K562 (cell line): ENCODE measurements at regions not wholly inside any gene's neighbourhood (a gene's known extent, or its start where the extent isn't known, plus 50 kb on each side); places are given as distances from the start of the nearest gene placed in this dataset.

Source experiments
- ATAC-seq: fragments of 200-7000 bp; cut with Tn5 transposase; 3 replicates; pipeline ENCODE4 v1.9.1; 2020; ENCODE audit warnings: moderate library complexity
- BruUV-seq: library from RNA; stranded (reverse); fragments of 400-500 nt; replicated peaks from 2 replicates; lab custom pipeline; 2021; lab: Mats Ljungman, UMichigan
- CTCF ChIA-PET: fragments of 300-600 bp; formaldehyde crosslinking; extraction: SDS; loops from one replicate; lab custom pipeline; 2021; ENCODE audit warnings: low intra/inter-chr PET ratio; lab: Yijun Ruan, JAX
- POLR2A ChIA-PET: fragments of 300-600, 350-650 bp; sonication (Branson Sonifier 250); formaldehyde crosslinking; extraction: SDS; loops from one replicate; lab custom pipeline; 2021; ENCODE audit warnings: antibody characterized with exemption, inconsistent platforms; lab: Yijun Ruan, JAX
- DNase-seq, 4 experiments: peaks; one replicate each; pipeline versions ENCODE4 v3.0.0 to v3.0.0-alpha.2; 2011 to 2018; ENCODE audit warnings: low spot score in 3 of 4, mixed read lengths in 3 of 4; ENCODE audit errors: extremely low read depth in 1 of 4
- FAIRE-seq: peaks from 2 replicates; lab custom pipeline; 2011; peaks lifted over from hg19 to GRCh38; lab: Jason Lieb, UNC
- H2AFZ ChIP-seq: 2 replicates; pipeline ENCODE4 v1.6.0; 2011; ENCODE audit warnings: low read depth, low read length, control low read depth, inconsistent platforms
- H3K27ac ChIP-seq: fragments of 200-600 bp; 3 replicates; pipeline ENCODE4 v1.8.0; 2011; ENCODE audit warnings: low read depth, mild to moderate bottlenecking, control low read depth, inconsistent platforms, low read length, moderate library complexity, mixed read lengths; ENCODE audit errors: extremely low read depth
- H3K27me3 ChIP-seq, 2 experiments: fragments of 300-600 bp in 1 of 2; 2 replicates in 1 of 2; 3 replicates in 1 of 2; pipeline versions ENCODE4 v1.6.0 to v1.8.0; 2011; ENCODE audit warnings: inconsistent platforms in 2 of 2, low read length in 2 of 2, mild to moderate bottlenecking in 1 of 2, mixed read lengths in 1 of 2, moderate library complexity in 1 of 2; ENCODE audit not compliant: control insufficient read depth in 2 of 2, insufficient read depth in 2 of 2
- H3K36me3 ChIP-seq: fragments of 300-600 bp; 3 replicates; pipeline ENCODE4 v1.8.0; 2011; ENCODE audit warnings: mild to moderate bottlenecking, low read length, inconsistent platforms; ENCODE audit not compliant: control insufficient read depth, insufficient read depth
- H3K4me1 ChIP-seq, 2 experiments: fragments of 200-600 bp in 1 of 2; replicated peaks in 1 of 2; 2 replicates in 1 of 2; 3 replicates in 1 of 2; pipeline versions ENCODE4 v1.5.1 to v1.8.0; 2011; ENCODE audit warnings: inconsistent platforms in 2 of 2, low read length in 2 of 2, mild to moderate bottlenecking in 1 of 2, mixed read lengths in 1 of 2, moderate library complexity in 1 of 2; ENCODE audit not compliant: control insufficient read depth in 2 of 2, insufficient read depth in 2 of 2
- H3K4me2 ChIP-seq: 2 replicates; pipeline ENCODE4 v1.6.1; 2011; ENCODE audit warnings: low read length, control low read depth, inconsistent platforms, mixed read lengths; ENCODE audit not compliant: insufficient read depth
- H3K4me3 ChIP-seq: fragments of 200-600 bp; sonication (generic), shearing (Covaris generic); 2 replicates; pipeline ENCODE4 v1.5.1; 2016; ENCODE audit warnings: control low read depth, inconsistent platforms
- H3K79me2 ChIP-seq: fragments of 200-600 bp; 3 replicates; pipeline ENCODE4 v1.8.0; 2011; ENCODE audit warnings: low read length, inconsistent platforms; ENCODE audit not compliant: control insufficient read depth, insufficient read depth
- H3K9ac ChIP-seq, 2 experiments: 2 replicates each; pipeline versions ENCODE4 v1.6.0 to v1.6.1; 2011; ENCODE audit warnings: low read depth in 2 of 2, low read length in 2 of 2, control low read depth in 1 of 2, inconsistent platforms in 1 of 2, mild to moderate bottlenecking in 1 of 2, mixed read lengths in 1 of 2; ENCODE audit not compliant: insufficient read depth in 1 of 2
- H3K9me1 ChIP-seq: one replicate; pipeline ENCODE4 v1.6.0; 2011; ENCODE audit warnings: inconsistent platforms, mild to moderate bottlenecking, low read length, moderate library complexity; ENCODE audit not compliant: control insufficient read depth, insufficient read depth
- H3K9me3 ChIP-seq: replicated peaks from 2 replicates; pipeline ENCODE4 v1.5.1; 2011; ENCODE audit warnings: low read depth, low read length, inconsistent platforms; ENCODE audit not compliant: control insufficient read depth, insufficient read depth
- H4K20me1 ChIP-seq: replicated peaks from 2 replicates; pipeline ENCODE4 v1.6.1; 2011; ENCODE audit warnings: low read length, inconsistent platforms, mixed read lengths; ENCODE audit not compliant: control insufficient read depth, insufficient read depth
- EWSR1 ChIP-seq: fragments of 450-650 bp; IDR thresholded peaks from 2 replicates; pipeline ENCODE4 v1.6.1; 2018; ENCODE audit warnings: borderline replicate concordance, mild to moderate bottlenecking, low read depth, moderate library complexity; ENCODE audit not compliant: partially characterized antibody
- FOSL1 ChIP-seq: fragments of 200-800 bp; sonication (Bioruptor generic); conservative IDR thresholded peaks from 2 replicates; pipeline ENCODE4 v1.6.1; 2016; ENCODE audit warnings: missing genetic modification characterization, missing compliant biosample characterization
- GTF2E2 ChIP-seq: fragments of 200-800 bp; sonication (Bioruptor generic); IDR thresholded peaks from 2 replicates; pipeline ENCODE4 v1.6.1; 2016; ENCODE audit warnings: missing genetic modification characterization, missing compliant biosample characterization
- MBD1 ChIP-seq: fragments of 250-450 bp; sonication (Bioruptor Pico); IDR thresholded peaks from 2 replicates; pipeline ENCODE4 v1.8.0; 2022; ENCODE audit warnings: inconsistent platforms
- RBM15 ChIP-seq: fragments of 200-400 bp; formaldehyde crosslinking; IDR thresholded peaks from 2 replicates; pipeline ENCODE4 v1.6.1; 2018; ENCODE audit warnings: mild to moderate bottlenecking, low read length, moderate library complexity; ENCODE audit not compliant: insufficient read depth
- SMAD4 ChIP-seq: fragments of 250-450 bp; sonication (Bioruptor Pico); conservative IDR thresholded peaks from 2 replicates; pipeline ENCODE4 v1.8.0; 2021; ENCODE audit warnings: inconsistent platforms, mild to moderate bottlenecking, moderate library complexity
- TCF3 ChIP-seq: sonication (generic); formaldehyde crosslinking; IDR thresholded peaks from 2 replicates; pipeline ENCODE4 v1.4.0; 2020; ENCODE audit warnings: mild to moderate bottlenecking, missing genetic modification reagents
- ZBTB8A ChIP-seq: fragments of 450-650 bp; IDR thresholded peaks from 2 replicates; pipeline ENCODE4 v1.6.1; 2018; ENCODE audit warnings: mild to moderate bottlenecking, moderate library complexity; ENCODE audit not compliant: partially characterized antibody
- WGBS: fragments of 100-300 bp; shearing (Covaris generic); methylation state at CpG from one replicate; pipeline ENCODE4 v1.1.6; 2016; ENCODE audit warnings: low coverage, mixed read lengths; ENCODE audit not compliant: insufficient coverage; ENCODE audit errors: missing lambda C conversion rate; 5-methylcytosine and 5-hydroxymethylcytosine counted together
- in situ Hi-C: fragments of 300-500 bp; cut with MboI; formaldehyde crosslinking; loops from 4 replicates; pipeline ENCODE4 v1.15.0; 2018; ENCODE audit warnings: inconsistent platforms, mixed read lengths
- intact Hi-C: fragments of 100-400 bp; cut with micrococcal nuclease; formaldehyde crosslinking; loops from 2 replicates; pipeline ENCODE4 v1.14.2; 2022

GRCh38 chr1:87513966-87514660 is 185.4 kb downstream of the LMO4 start:
- Histone ChIP-seq H3K4me2 (no peak overlapping the region), H3K4me1 (no peaks in the 10 kb centered on the region; a peak in 1 of 5 replicates), H2AFZ (no peak overlapping the region), H3K9me1 (no peaks in the 10 kb centered on the region), H3K27ac (no peak overlapping the region), H3K9ac (no peak overlapping the region), H3K9me3 (no peaks in the 10 kb centered on the region), H3K27me3 (no peaks in the 10 kb centered on the region), H3K36me3 (no peaks in the 10 kb centered on the region), H3K4me3 (no peak overlapping the region), H4K20me1 (no peaks in the 10 kb centered on the region), H3K79me2 (no peaks in the 10 kb centered on the region)
- in situ Hi-C loops: no loop called here
- ChIA-PET CTCF (no interaction called here), POLR2A (no interaction called here)
- intact Hi-C loops: no loop called here
- TF ChIP-seq FOSL1 (peak; percentile 74), TCF3 (CRISPR knock-in tag) (no peak), EWSR1 (no peak)
- FAIRE-seq: no peak
- DNase-seq: no peak
- no peak for ATAC-seq
- no TSS peak for BruUV-seq
- WGBS: 0% methylated on average over 4 of the region's 4 CpGs

GRCh38 chr1:87515781-87516180 is 187.1 kb downstream of the LMO4 start:
- Histone ChIP-seq H3K4me3 (no peak overlapping the region), H3K9me3 (no peaks in the 10 kb centered on the region), H3K9me1 (no peaks in the 10 kb centered on the region), H3K9ac (no peak overlapping the region), H2AFZ (no peak overlapping the region), H3K27me3 (no peaks in the 10 kb centered on the region), H3K79me2 (no peaks in the 10 kb centered on the region), H3K4me2 (no peak overlapping the region), H3K36me3 (no peaks in the 10 kb centered on the region), H3K27ac (no peak overlapping the region), H3K4me1 (no peaks in the 10 kb centered on the region; a peak in 1 of 5 replicates), H4K20me1 (no peaks in the 10 kb centered on the region)
- ATAC-seq: no peak
- no peak for FAIRE-seq
- intact Hi-C loops (no loop called here), in situ Hi-C loops (no loop called here)
- WGBS: 0% methylated on average over 1 of the region's 1 CpG
- BruUV-seq: no TSS peak
- TF ChIP-seq GTF2E2: no peak
- TF ChIP-seq SMAD4 (CRISPR knock-in tag): no peak
- no peak for TF ChIP-seq RBM15
- no peak for TF ChIP-seq ZBTB8A
- TF ChIP-seq MBD1: no peak
- ChIA-PET POLR2A (no interaction called here), CTCF (no interaction called here)
- DNase-seq: no peak
